DMS53 treated with DMSO at 0.1 percent for 48 hours (cell line): ENCODE measurements at regions not wholly inside any gene's neighbourhood (a gene's known extent, or its start where the extent isn't known, plus 50 kb on each side); places are given as distances from the start of the nearest gene placed in this dataset.

Experiments
- DNase-seq: peaks from one replicate; lab custom pipeline; 2025; ENCODE audit not compliant: unreplicated experiment; lab: John Stamatoyannopoulos, UW

GRCh38 chr12:115243933-115244628 lies 560.1 kb upstream of the TBX3 start:
- no peak for DNase-seq

- no peak for DNase-seq
Observed at GRCh38 chr12:115240251-115240650, 556.3 kb upstream of the TBX3 start.

- DNase-seq, result no peak
Observed at GRCh38 chr12:115235880-115236279, 551.9 kb upstream of the TBX3 start.

- no peak for DNase-seq
Observed at GRCh38 chr12:115233891-115234543, 550.0 kb upstream of the TBX3 start.

- no peak for DNase-seq
Observed at GRCh38 chr12:115232455-115233156, 548.6 kb upstream of the TBX3 start.

GRCh38 chr12:115230606-115231005 lies 546.6 kb upstream of the TBX3 start:
- DNase-seq, result no peak

GRCh38 chr12:115229517-115229916 lies 545.5 kb upstream of the TBX3 start:
- DNase-seq, result no peak

GRCh38 chr12:115228434-115228833 lies 544.5 kb upstream of the TBX3 start:
- no peak for DNase-seq

- DNase-seq, result no peak
Observed at GRCh38 chr12:115227137-115227615, 543.2 kb upstream of the TBX3 start.

GRCh38 chr12:115225845-115226244 lies 541.9 kb upstream of the TBX3 start:
- no peak for DNase-seq

- no peak for DNase-seq
Observed at GRCh38 chr12:115223991-115224390, 540.0 kb upstream of the TBX3 start.

GRCh38 chr12:115223322-115223721 lies 539.3 kb upstream of the TBX3 start:
- DNase-seq, result no peak

GRCh38 chr12:115222220-115222619 lies 538.2 kb upstream of the TBX3 start:
- DNase-seq, result no peak

- no peak for DNase-seq
Observed at GRCh38 chr12:115216301-115216700, 532.3 kb upstream of the TBX3 start.

- DNase-seq, result no peak
Observed at GRCh38 chr12:115215544-115215943, 531.6 kb upstream of the TBX3 start.

- DNase-seq, result no peak
Observed at GRCh38 chr12:115213538-115214016, 529.6 kb upstream of the TBX3 start.

GRCh38 chr12:115213118-115213517 lies 529.1 kb upstream of the TBX3 start:
- no peak for DNase-seq

- no peak for DNase-seq
Observed at GRCh38 chr12:115212356-115212755, 528.4 kb upstream of the TBX3 start.

GRCh38 chr12:115210533-115211252 lies 526.7 kb upstream of the TBX3 start:
- DNase-seq, result no peak

- DNase-seq, result no peak
Observed at GRCh38 chr12:115209230-115209629, 525.3 kb upstream of the TBX3 start.

GRCh38 chr12:115208098-115208497 lies 524.1 kb upstream of the TBX3 start:
- no peak for DNase-seq
